ENCODE measurements at regions not wholly inside any gene's neighbourhood (a gene's known extent, or its start where the extent isn't known, plus 50 kb on each side); places are given as distances from the start of the nearest gene placed in this dataset.

GRCh38 chr2:21668078-21668710 lies 544.4 kb downstream of the TDRD15 start:
- no peak overlapping the region for H3K27ac Mint-ChIP-seq (ENCODE audit: unreplicated experiment)
- H3K27me3 Mint-ChIP-seq (ENCODE audit: low read depth): no peaks in the 10 kb centered on the region
- no peak for TF ChIP-seq CTCF (conservative IDR thresholded peaks at IDR 0.05)
- H3K4me1 Mint-ChIP-seq: no peaks in the 10 kb centered on the region
- H3K4me3 Mint-ChIP-seq: no peak overlapping the region
- H3K9me3 Mint-ChIP-seq: no peaks in the 10 kb centered on the region
- H3K36me3 Mint-ChIP-seq (ENCODE audit: low read depth): no peaks in the 10 kb centered on the region
- no peak for DNase-seq (ENCODE audit: low read depth, low spot score)

GRCh38 chr2:21676041-21676440 lies 552.3 kb downstream of the TDRD15 start:
- H3K4me3 Mint-ChIP-seq: no peak overlapping the region
- H3K27ac Mint-ChIP-seq (ENCODE audit: unreplicated experiment): no peak overlapping the region
- no peaks in the 10 kb centered on the region for H3K4me1 Mint-ChIP-seq
- DNase-seq (ENCODE audit: low read depth, low spot score): no peak
- no peak for TF ChIP-seq CTCF (conservative IDR thresholded peaks at IDR 0.05)
- H3K27me3 Mint-ChIP-seq (ENCODE audit: low read depth): peaks cover 2% of the 10 kb centered on the region
- peaks cover 4% of the 10 kb centered on the region for H3K36me3 Mint-ChIP-seq (ENCODE audit: low read depth)
- peaks cover 10% of the 10 kb centered on the region for H3K9me3 Mint-ChIP-seq

- H3K4me3 Mint-ChIP-seq: no peak overlapping the region
- no peaks in the 10 kb centered on the region for H3K4me1 Mint-ChIP-seq
- DNase-seq (ENCODE audit: low read depth, low spot score): no peak
- H3K27me3 Mint-ChIP-seq (ENCODE audit: low read depth): peaks cover 2% of the 10 kb centered on the region
- H3K9me3 Mint-ChIP-seq: peaks cover 11% of the 10 kb centered on the region
- no peak for TF ChIP-seq CTCF (conservative IDR thresholded peaks at IDR 0.05)
- H3K36me3 Mint-ChIP-seq (ENCODE audit: low read depth): peaks cover 4% of the 10 kb centered on the region
- no peak overlapping the region for H3K27ac Mint-ChIP-seq (ENCODE audit: unreplicated experiment)
Observed at GRCh38 chr2:21676676-21677075, 552.9 kb downstream of the TDRD15 start.

- Mint-ChIP-seq H3K27me3 (ENCODE audit: low read depth) (no peaks in the 10 kb centered on the region), H3K9me3 (peaks cover 11% of the 10 kb centered on the region), H3K4me3 (no peak overlapping the region), H3K27ac (ENCODE audit: unreplicated experiment) (no peak overlapping the region), H3K4me1 (no peaks in the 10 kb centered on the region), H3K36me3 (ENCODE audit: low read depth) (peaks cover 4% of the 10 kb centered on the region)
- no peak for TF ChIP-seq CTCF (conservative IDR thresholded peaks at IDR 0.05)
- no peak for DNase-seq (ENCODE audit: low read depth, low spot score)
Observed at GRCh38 chr2:21683838-21684237, 560.1 kb downstream of the TDRD15 start.

- Mint-ChIP-seq H3K36me3 (ENCODE audit: low read depth) (no peaks in the 10 kb centered on the region), H3K9me3 (no peaks in the 10 kb centered on the region), H3K4me3 (no peak overlapping the region), H3K27me3 (ENCODE audit: low read depth) (no peaks in the 10 kb centered on the region), H3K4me1 (no peaks in the 10 kb centered on the region), H3K27ac (ENCODE audit: unreplicated experiment) (no peak overlapping the region)
- no peak for TF ChIP-seq CTCF (conservative IDR thresholded peaks at IDR 0.05)
- no peak for DNase-seq (ENCODE audit: low read depth, low spot score)
Observed at GRCh38 chr2:21687589-21687988, 563.8 kb downstream of the TDRD15 start.

Data from neural crest cell (in vitro differentiated cells).